ENCODE measurements at regions not wholly inside any gene's neighbourhood (a gene's known extent, or its start where the extent isn't known, plus 50 kb on each side); places are given as distances from the start of the nearest gene placed in this dataset.

GRCh38 chr12:29921307-29921706 lies 137.6 kb upstream of the TMTC1 start:
- DNase-seq, result peak; percentile 69
- Histone ChIP-seq H2AFZ (ENCODE audit: low read length) (no peak overlapping the region), H3K9ac (ENCODE audit: low read length) (no peak overlapping the region)

DNA sequence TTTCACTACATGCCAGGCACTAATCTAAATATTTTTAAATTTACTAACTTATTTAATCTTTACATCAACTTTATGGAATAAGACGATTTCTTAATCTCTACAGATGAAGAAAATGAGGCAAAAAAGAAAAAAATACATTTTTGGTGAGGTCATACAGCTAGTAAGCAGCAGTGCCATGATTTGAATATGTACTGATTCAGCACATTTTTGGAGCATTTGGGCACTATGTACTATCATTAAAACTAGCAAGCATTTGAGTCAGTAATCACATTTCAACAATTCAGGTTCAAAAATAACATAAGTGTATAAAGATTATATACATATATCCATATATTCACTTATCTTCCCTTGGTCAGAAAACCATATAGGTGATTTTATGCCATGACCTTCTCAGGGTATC lies 124.4 kb upstream of the TMTC1 start:
- no peak overlapping the region for H2AFZ ChIP-seq (ENCODE audit: low read length)
- H4K20me1 ChIP-seq (ENCODE audit: low read length), result no peaks in the 10 kb centered on the region
- H3K9me2 ChIP-seq (replicated peaks; ENCODE audit: low read length), result no peaks in the 10 kb centered on the region; the same call in 1 of the 2 replicates
- no peaks in the 10 kb centered on the region for H3K36me3 ChIP-seq (ENCODE audit: low read depth, low read length)
- no peak overlapping the region for H3K4me3 ChIP-seq (ENCODE audit: low read length)
- H3K9me3 ChIP-seq (ENCODE audit: low read length), result peaks cover 5% of the 10 kb centered on the region; the same call in 1 of the 2 replicates
- H3F3A ChIP-seq (ENCODE audit: low read length, unreplicated experiment), result no peaks in the 10 kb centered on the region
- no peaks in the 10 kb centered on the region for H3K4me1 ChIP-seq (ENCODE audit: insufficient read depth, low read length)
- intact Hi-C loops (cut with micrococcal nuclease), result no loop called here
- no peak overlapping the region for H3K9ac ChIP-seq (ENCODE audit: low read length)
- POLR2A ChIA-PET (ENCODE audit: unreplicated experiment), result no interaction called here
- TF ChIP-seq, protein P1, sequence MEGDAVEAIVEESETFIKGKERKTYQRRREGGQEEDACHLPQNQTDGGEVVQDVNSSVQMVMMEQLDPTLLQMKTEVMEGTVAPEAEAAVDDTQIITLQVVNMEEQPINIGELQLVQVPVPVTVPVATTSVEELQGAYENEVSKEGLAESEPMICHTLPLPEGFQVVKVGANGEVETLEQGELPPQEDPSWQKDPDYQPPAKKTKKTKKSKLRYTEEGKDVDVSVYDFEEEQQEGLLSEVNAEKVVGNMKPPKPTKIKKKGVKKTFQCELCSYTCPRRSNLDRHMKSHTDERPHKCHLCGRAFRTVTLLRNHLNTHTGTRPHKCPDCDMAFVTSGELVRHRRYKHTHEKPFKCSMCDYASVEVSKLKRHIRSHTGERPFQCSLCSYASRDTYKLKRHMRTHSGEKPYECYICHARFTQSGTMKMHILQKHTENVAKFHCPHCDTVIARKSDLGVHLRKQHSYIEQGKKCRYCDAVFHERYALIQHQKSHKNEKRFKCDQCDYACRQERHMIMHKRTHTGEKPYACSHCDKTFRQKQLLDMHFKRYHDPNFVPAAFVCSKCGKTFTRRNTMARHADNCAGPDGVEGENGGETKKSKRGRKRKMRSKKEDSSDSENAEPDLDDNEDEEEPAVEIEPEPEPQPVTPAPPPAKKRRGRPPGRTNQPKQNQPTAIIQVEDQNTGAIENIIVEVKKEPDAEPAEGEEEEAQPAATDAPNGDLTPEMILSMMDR (conservative IDR thresholded peaks at IDR 0.05; ENCODE audit: low read depth, low read length), result no peak
- H3K79me2 ChIP-seq (ENCODE audit: low read length), result no peaks in the 10 kb centered on the region
- CTCF ChIA-PET, result no interaction called here
- H3K27ac ChIP-seq (ENCODE audit: low read length), result no peak overlapping the region
- no TSS peak for BruUV-seq (replicated peaks)
- no peaks in the 10 kb centered on the region for H3K27me3 ChIP-seq (ENCODE audit: low read length)
- no peak for ATAC-seq
- no peak for DNase-seq
- no peak overlapping the region for H3K4me2 ChIP-seq (ENCODE audit: low read length)

More at GRCh38 chr12:29921307-29921706, 137.6 kb upstream of the TMTC1 start:
- no peak overlapping the region for H3K4me2 ChIP-seq (ENCODE audit: low read length)
- no peak overlapping the region for H3K27ac ChIP-seq (ENCODE audit: low read length)
- H3K4me1 ChIP-seq (ENCODE audit: insufficient read depth, low read length), result peaks cover 3% of the 10 kb centered on the region; the same call in 1 of the 2 replicates
- ChIA-PET CTCF (no interaction called here), POLR2A (ENCODE audit: unreplicated experiment) (no interaction called here)
- TF ChIP-seq, protein P1 (conservative IDR thresholded peaks at IDR 0.05; ENCODE audit: low read depth, low read length), result no peak
- TF ChIP-seq EZH2 (IDR thresholded peaks at IDR 0.05; ENCODE audit: low read length, unreplicated experiment) (no peak), EZH2phosphoT487 (IDR thresholded peaks at IDR 0.05; ENCODE audit: borderline replicate concordance, low read length) (no peak)
- no TSS peak for BruUV-seq (replicated peaks)
- H3K4me3 ChIP-seq (ENCODE audit: low read length), result no peak overlapping the region
- H3K9me3 ChIP-seq (ENCODE audit: low read length), result no peaks in the 10 kb centered on the region
- peak; percentile 99 for ATAC-seq
- no peaks in the 10 kb centered on the region for H4K20me1 ChIP-seq (ENCODE audit: low read length)
- no peaks in the 10 kb centered on the region for H3F3A ChIP-seq (ENCODE audit: low read length, unreplicated experiment)
- no peaks in the 10 kb centered on the region for H3K27me3 ChIP-seq (ENCODE audit: low read length)
- H3K9me2 ChIP-seq (replicated peaks; ENCODE audit: low read length), result no peaks in the 10 kb centered on the region
- H3K36me3 ChIP-seq (ENCODE audit: low read depth, low read length), result no peaks in the 10 kb centered on the region
- H3K79me2 ChIP-seq (ENCODE audit: low read length), result no peaks in the 10 kb centered on the region
- intact Hi-C loops (cut with micrococcal nuclease), result loop anchor here (10.0 kb wide), 1 partner anchor 117 kb away; no protein-coding TSS in a partner anchor

DNA sequence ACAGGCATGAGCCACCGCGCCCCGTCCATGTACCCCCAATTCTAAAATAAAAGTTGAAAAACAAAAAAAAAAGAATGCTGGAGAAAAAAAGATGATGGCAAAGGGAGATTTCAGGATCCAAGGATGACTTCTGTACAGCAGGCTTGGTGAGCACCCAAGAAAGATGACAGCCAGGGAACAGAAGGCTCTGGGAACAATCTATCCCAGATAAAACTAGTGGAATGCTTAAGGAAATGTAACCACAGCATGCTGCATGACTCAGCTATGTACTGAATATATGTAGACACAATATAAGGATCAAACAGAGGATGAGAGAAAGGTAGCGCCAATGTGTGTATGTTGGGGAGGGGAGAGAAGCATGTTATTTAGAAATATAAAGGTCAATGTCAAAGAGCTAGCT lies 123.7 kb upstream of the TMTC1 start:
- Histone ChIP-seq H3K4me2 (ENCODE audit: low read length) (no peak overlapping the region), H3K9me2 (replicated peaks; ENCODE audit: low read length) (no peaks in the 10 kb centered on the region; the same call in 1 of the 2 replicates), H3K9ac (ENCODE audit: low read length) (no peak overlapping the region), H3K79me2 (ENCODE audit: low read length) (no peaks in the 10 kb centered on the region), H3K9me3 (ENCODE audit: low read length) (peaks cover 5% of the 10 kb centered on the region; the same call in 1 of the 2 replicates), H4K20me1 (ENCODE audit: low read length) (no peaks in the 10 kb centered on the region), H3K4me1 (ENCODE audit: insufficient read depth, low read length) (no peaks in the 10 kb centered on the region), H3K27me3 (ENCODE audit: low read length) (no peaks in the 10 kb centered on the region), H3K4me3 (ENCODE audit: low read length) (no peak overlapping the region), H2AFZ (ENCODE audit: low read length) (no peak overlapping the region), H3K27ac (ENCODE audit: low read length) (no peak overlapping the region), H3F3A (ENCODE audit: low read length, unreplicated experiment) (no peaks in the 10 kb centered on the region), H3K36me3 (ENCODE audit: low read depth, low read length) (no peaks in the 10 kb centered on the region)
- no TSS peak for BruUV-seq (replicated peaks)
- CTCF ChIA-PET, result interaction anchor here (0.5 kb wide), 1 partner anchor 17 kb away, joined by 3 read pairs; no protein-coding TSS in a partner anchor
- POLR2A ChIA-PET (ENCODE audit: unreplicated experiment), result no interaction called here
- DNase-seq, result peak; percentile 28
- TF ChIP-seq EZH2phosphoT487 (IDR thresholded peaks at IDR 0.05; ENCODE audit: borderline replicate concordance, low read length), result no peak
- TF ChIP-seq, protein P1 (conservative IDR thresholded peaks at IDR 0.05; ENCODE audit: low read depth, low read length), result no peak
- TF ChIP-seq EZH2 (IDR thresholded peaks at IDR 0.05; ENCODE audit: low read length, unreplicated experiment), result no peak
- intact Hi-C loops (cut with micrococcal nuclease), result no loop called here
- ATAC-seq, result no peak; the same call in 1 of the 2 replicates
